Neuron (in vitro differentiated cells): ENCODE measurements at regions not wholly inside any gene's neighbourhood (a gene's known extent, or its start where the extent isn't known, plus 50 kb on each side); places are given as distances from the start of the nearest gene placed in this dataset.
"Not testable (repeated sequence)": the region's sequence is repeated elsewhere in the genome, so short reads cannot be mapped to it uniquely, and the experiment has no call there.

Experiments used
- H2AFZ ChIP-seq: one replicate; pipeline ENCODE4 v1.6.1; 2013; ENCODE audit warnings: low read depth, mild to moderate bottlenecking, inconsistent platforms, low read length, moderate library complexity
- H3K27me3 ChIP-seq: one replicate; pipeline ENCODE4 v1.6.1; 2013; ENCODE audit warnings: low read length; ENCODE audit not compliant: insufficient read depth
- H3K36me3 ChIP-seq: one replicate; pipeline ENCODE4 v1.6.1; 2013; ENCODE audit warnings: low read length; ENCODE audit not compliant: insufficient read depth
- H3K4me1 ChIP-seq: one replicate; pipeline ENCODE4 v1.6.1; 2013; ENCODE audit warnings: low read length; ENCODE audit not compliant: insufficient read depth
- H3K4me3 ChIP-seq: 2 replicates; pipeline ENCODE4 v1.5.1; 2013; ENCODE audit warnings: mild to moderate bottlenecking, low read length, moderate library complexity
- H3K9me3 ChIP-seq: one replicate; pipeline ENCODE4 v1.6.1; 2013; ENCODE audit warnings: low read length

DNA sequence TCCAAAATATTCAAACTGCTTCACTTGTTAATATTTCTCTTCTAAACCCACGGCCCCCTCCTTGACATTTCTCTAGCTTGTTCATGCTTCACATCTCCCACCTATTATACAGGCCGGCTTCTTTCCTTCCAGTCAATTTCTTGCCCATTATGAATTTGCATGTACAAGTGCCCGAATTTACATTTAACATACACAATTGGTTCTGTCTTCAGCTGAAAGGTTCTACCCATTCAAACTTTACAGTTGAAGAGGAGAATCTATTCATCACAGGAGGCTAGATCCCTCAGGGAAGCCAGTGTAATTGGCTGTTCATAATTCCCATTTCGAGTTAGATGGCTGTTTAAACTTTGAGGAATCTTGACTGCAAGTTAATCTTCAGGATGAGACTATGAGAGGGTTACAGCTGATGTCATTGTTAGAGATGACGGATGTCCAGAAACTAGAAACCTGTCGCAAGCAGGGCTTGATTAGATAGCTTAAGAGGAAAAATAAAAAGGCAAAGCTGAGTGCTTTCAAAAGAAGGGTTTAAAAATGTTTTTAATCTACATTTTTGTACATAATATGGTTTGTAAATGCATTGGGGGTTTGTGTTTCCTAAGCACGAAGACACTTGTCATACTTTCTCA, 157.0 kb downstream of the ADSS2 start:
- no peak overlapping the region for H3K4me3 ChIP-seq
- H3K36me3 ChIP-seq: no peaks in the 10 kb centered on the region
- H2AFZ ChIP-seq: no peak overlapping the region
- H3K9me3 ChIP-seq: no peaks in the 10 kb centered on the region
- peaks cover 3% of the 10 kb centered on the region for H3K4me1 ChIP-seq
- no peaks in the 10 kb centered on the region for H3K27me3 ChIP-seq

DNA sequence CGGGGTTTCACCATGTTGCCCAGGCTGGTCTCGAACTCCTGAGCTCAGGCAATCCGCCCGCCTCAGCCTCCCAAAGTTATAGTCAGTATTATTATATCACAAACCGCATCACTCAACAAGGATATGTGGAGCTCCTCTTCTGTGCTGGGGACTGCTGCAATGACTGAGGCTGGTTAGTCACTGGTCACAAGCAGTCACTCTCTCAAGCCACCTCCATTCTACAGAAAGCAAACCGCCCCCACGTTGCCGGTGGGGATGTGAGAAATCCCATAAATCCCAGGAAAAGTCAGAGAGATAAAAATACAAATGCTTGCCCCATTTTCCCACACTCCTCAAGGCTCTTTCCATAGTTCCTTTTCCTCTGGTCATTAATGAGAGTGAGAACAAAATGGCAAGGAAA, 155.7 kb downstream of the ADSS2 start:
- Histone ChIP-seq H2AFZ (no peak overlapping the region), H3K36me3 (no peaks in the 10 kb centered on the region), H3K4me1 (peaks cover 3% of the 10 kb centered on the region), H3K4me3 (no peak overlapping the region), H3K9me3 (no peaks in the 10 kb centered on the region), H3K27me3 (no peaks in the 10 kb centered on the region)

DNA sequence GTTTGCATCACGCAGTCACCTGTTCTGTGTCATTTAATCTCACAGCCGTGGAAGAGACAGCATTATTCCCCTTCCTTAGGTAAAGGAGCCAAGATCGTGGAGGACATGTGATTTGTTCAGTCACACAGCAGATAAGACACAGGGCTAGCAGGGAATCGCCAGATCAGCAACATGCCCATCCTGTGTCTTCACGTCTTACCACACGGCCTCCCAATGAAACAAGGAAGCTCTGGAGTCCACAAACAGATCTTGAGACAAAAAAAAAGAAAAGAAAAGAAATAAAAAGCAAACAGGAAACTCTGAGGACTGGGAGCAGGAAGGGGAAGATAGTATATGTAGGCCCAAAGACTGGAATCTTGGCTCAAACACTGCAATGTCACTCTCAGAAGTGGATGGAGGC, 155.3 kb downstream of the ADSS2 start:
- no peak overlapping the region for H2AFZ ChIP-seq
- H3K4me1 ChIP-seq: peaks cover 3% of the 10 kb centered on the region
- H3K27me3 ChIP-seq: no peaks in the 10 kb centered on the region
- no peak overlapping the region for H3K4me3 ChIP-seq
- no peaks in the 10 kb centered on the region for H3K9me3 ChIP-seq
- H3K36me3 ChIP-seq: no peaks in the 10 kb centered on the region

GRCh38 chr1:244297087-244297486, 154.6 kb downstream of the ADSS2 start:
- Histone ChIP-seq H3K9me3 (no peaks in the 10 kb centered on the region), H3K27me3 (no peaks in the 10 kb centered on the region), H3K4me1 (peaks cover 3% of the 10 kb centered on the region), H2AFZ (no peak overlapping the region), H3K4me3 (no peak overlapping the region), H3K36me3 (no peaks in the 10 kb centered on the region)

DNA sequence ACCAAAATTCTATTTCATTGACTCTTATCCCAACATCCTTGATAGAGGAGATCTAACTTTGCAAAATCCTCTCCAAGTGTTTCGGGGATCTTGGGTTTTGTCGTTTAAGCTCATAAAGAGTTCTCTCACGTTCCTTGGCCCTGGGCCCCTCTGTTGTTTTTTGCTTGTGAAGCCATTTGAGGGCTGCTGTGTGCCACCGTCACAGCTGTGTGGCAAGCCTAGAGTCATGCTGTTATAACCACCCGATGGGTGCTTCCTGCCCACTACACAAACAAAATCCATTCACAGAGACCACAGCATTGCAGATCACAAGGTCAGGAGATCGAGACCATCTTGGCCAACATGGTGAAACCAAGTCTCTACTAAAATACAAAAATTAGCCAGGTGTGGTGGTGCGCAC, 154.1 kb downstream of the ADSS2 start:
- H3K4me3 ChIP-seq: no peak overlapping the region
- no peaks in the 10 kb centered on the region for H3K36me3 ChIP-seq
- no peaks in the 10 kb centered on the region for H3K9me3 ChIP-seq
- H3K4me1 ChIP-seq: peaks cover 3% of the 10 kb centered on the region
- H2AFZ ChIP-seq: no peak overlapping the region
- no peaks in the 10 kb centered on the region for H3K27me3 ChIP-seq

- not testable (repeated sequence) for H3K27me3 ChIP-seq
Observed at GRCh38 chr1:244300029-244300375, 151.7 kb downstream of the ADSS2 start.

DNA sequence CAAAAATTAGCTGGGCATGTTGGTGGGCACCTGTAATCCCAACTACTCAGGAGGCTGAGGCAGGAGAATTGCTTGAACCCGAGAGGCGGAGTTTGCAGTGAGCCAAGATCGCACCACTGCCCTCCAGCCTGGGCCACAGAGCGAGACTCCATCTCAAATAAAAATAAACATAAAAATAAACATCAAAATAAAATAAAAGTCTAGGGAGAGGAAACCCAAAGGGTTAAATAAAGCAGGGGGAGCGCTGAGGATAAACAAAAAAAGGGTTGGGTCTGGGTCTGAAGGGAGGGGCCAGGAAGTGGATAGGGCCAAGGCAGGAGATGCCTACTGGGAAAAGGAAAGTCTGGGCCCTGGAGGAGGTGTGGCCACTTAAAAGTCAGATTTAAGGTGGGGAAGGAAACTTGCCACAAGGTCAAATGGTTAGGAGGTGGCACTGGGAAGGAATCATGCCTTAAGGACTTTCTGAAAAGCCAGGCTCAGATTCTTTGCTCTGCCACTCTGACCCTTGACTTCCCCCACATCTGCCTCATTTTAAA, 150.0 kb downstream of the ADSS2 start:
- no peaks in the 10 kb centered on the region for H3K36me3 ChIP-seq
- peaks cover 6% of the 10 kb centered on the region for H3K4me1 ChIP-seq
- H3K27me3 ChIP-seq: no peaks in the 10 kb centered on the region
- H3K4me3 ChIP-seq: no peak overlapping the region
- H2AFZ ChIP-seq: no peak overlapping the region
- H3K9me3 ChIP-seq: peaks cover 2% of the 10 kb centered on the region

More at GRCh38 chr1:244300029-244300375, 151.7 kb downstream of the ADSS2 start:
- not testable (repeated sequence) for H3K36me3 ChIP-seq, H2AFZ ChIP-seq, H3K4me3 ChIP-seq, H3K4me1 ChIP-seq, H3K9me3 ChIP-seq

DNA sequence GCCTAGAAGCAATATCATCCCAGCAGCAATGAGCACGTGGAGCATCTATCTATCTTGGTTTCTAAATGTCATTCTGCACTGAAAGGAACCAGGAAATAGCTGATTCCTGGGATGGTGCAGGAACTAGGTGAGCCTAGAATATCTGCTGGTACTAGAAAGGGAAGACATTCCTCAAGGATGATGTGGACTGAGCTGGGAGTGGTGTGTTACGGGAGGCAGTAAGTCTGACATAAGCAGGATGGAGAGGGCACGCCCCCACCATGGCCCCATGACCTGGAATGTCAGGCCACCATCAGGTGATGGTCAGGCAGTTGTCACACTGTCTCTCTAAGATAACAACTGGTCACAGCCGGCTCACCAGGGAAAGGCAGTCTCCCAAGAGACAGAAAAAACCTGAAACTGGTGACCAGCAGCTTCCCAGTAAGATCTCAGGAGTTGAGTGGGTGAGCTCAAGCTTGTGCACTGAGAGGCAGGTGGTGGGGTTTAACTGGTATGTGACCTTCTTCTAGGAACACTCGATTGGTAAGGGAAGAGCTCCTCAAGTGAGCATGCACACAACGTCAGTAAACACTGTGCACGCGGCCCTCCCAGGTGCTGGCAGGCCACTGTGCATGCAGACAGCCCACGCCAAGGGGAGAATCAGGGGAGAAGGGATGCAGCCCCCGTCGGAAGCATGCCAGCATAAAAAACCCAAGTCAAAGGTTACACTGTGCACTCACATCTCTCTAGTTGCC, 148.7 kb downstream of the ADSS2 start:
- Histone ChIP-seq H3K4me3 (no peak overlapping the region), H3K9me3 (peaks cover 2% of the 10 kb centered on the region), H3K36me3 (no peaks in the 10 kb centered on the region), H3K27me3 (no peaks in the 10 kb centered on the region), H3K4me1 (peaks cover 6% of the 10 kb centered on the region), H2AFZ (no peak overlapping the region)

DNA sequence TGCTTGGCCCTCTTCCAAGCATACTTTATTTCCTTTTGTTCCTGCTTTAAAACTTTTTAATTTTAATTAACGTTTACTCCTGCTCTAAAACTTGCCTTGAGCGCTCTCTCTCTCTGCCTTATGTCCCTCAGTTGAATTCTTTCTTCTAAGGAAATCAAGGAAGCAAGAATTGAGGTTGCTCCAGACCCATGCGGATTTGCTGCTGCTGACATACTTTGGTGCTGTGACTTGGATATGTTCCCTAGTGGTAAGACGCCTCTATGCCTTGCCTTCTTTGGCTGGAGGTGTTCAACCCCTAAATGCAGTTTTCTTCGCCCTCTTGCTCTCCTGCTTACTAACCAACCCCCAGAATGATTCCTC, 148.1 kb downstream of the ADSS2 start:
- no peaks in the 10 kb centered on the region for H3K36me3 ChIP-seq
- peaks cover 2% of the 10 kb centered on the region for H3K9me3 ChIP-seq
- H2AFZ ChIP-seq: no peak overlapping the region
- H3K27me3 ChIP-seq: no peaks in the 10 kb centered on the region
- peaks cover 6% of the 10 kb centered on the region for H3K4me1 ChIP-seq
- no peak overlapping the region for H3K4me3 ChIP-seq

DNA sequence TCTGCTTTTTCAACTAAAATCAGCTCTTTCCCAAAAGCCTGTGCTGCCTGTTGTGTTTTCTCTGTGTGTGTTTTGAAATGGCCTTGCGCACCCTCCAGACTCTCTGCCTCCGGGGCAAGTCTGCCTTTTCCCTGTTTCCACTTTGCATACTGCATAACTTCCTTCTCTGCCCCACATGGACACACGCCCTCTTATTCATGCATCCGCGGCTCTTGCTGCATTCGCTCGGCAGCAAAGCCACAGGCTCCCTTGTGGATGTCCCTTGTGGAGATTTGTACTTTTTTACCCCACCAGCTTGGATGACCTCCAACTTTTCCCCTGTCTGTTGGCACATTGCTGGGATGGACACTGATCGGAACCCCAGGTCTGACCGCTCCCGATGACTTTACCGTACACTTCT, 147.6 kb downstream of the ADSS2 start:
- Histone ChIP-seq H3K9me3 (peaks cover 2% of the 10 kb centered on the region), H3K27me3 (no peaks in the 10 kb centered on the region), H2AFZ (no peak overlapping the region), H3K4me1 (peaks cover 4% of the 10 kb centered on the region), H3K4me3 (no peak overlapping the region), H3K36me3 (no peaks in the 10 kb centered on the region)

- no peaks in the 10 kb centered on the region for H3K27me3 ChIP-seq
- peaks cover 2% of the 10 kb centered on the region for H3K4me1 ChIP-seq
- H3K36me3 ChIP-seq: no peaks in the 10 kb centered on the region
- H3K4me3 ChIP-seq: no peak overlapping the region
- peaks cover 2% of the 10 kb centered on the region for H3K9me3 ChIP-seq
- H2AFZ ChIP-seq: no peak overlapping the region
Observed at GRCh38 chr1:244304656-244305055, 147.1 kb downstream of the ADSS2 start.

GRCh38 chr1:244305776-244306341, 145.8 kb downstream of the ADSS2 start:
- H3K36me3 ChIP-seq: no peaks in the 10 kb centered on the region
- H3K9me3 ChIP-seq: peaks cover 2% of the 10 kb centered on the region
- no peak overlapping the region for H2AFZ ChIP-seq
- peaks cover 2% of the 10 kb centered on the region for H3K4me1 ChIP-seq
- H3K4me3 ChIP-seq: no peak overlapping the region
- no peaks in the 10 kb centered on the region for H3K27me3 ChIP-seq

DNA sequence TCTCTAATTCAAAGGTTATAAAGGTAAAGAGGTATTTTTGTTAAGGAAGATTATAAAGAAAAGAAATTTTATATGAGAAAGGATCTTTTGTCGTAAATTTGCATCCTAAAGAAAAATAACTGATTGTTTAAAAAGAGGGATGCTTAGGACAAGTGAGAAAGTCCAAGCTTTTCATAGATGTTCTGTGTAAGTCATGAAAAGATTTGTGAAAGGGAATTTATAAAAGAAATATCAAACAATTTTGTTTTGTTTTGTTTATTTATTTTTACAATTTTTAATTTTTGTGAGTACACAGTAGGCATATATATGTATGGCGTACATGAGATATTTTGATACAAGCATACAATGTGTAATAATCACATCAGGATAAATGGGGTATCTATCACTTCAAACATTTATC, 145.2 kb downstream of the ADSS2 start:
- no peaks in the 10 kb centered on the region for H3K27me3 ChIP-seq
- H3K36me3 ChIP-seq: no peaks in the 10 kb centered on the region
- peaks cover 2% of the 10 kb centered on the region for H3K4me1 ChIP-seq
- H2AFZ ChIP-seq: no peak overlapping the region
- no peak overlapping the region for H3K4me3 ChIP-seq
- peaks cover 2% of the 10 kb centered on the region for H3K9me3 ChIP-seq
